GM21423 (cell line): ENCODE measurements at regions not wholly inside any gene's neighbourhood (a gene's known extent, or its start where the extent isn't known, plus 50 kb on each side); places are given as distances from the start of the nearest gene placed in this dataset.

Experiments
- ATAC-seq: cut with Tn5 transposase; IDR thresholded peaks from one replicate; pipeline ENCODE4 v1.9.1; 2021; ENCODE audit warnings: mild to moderate bottlenecking, moderate library complexity; ENCODE audit not compliant: unreplicated experiment

DNA sequence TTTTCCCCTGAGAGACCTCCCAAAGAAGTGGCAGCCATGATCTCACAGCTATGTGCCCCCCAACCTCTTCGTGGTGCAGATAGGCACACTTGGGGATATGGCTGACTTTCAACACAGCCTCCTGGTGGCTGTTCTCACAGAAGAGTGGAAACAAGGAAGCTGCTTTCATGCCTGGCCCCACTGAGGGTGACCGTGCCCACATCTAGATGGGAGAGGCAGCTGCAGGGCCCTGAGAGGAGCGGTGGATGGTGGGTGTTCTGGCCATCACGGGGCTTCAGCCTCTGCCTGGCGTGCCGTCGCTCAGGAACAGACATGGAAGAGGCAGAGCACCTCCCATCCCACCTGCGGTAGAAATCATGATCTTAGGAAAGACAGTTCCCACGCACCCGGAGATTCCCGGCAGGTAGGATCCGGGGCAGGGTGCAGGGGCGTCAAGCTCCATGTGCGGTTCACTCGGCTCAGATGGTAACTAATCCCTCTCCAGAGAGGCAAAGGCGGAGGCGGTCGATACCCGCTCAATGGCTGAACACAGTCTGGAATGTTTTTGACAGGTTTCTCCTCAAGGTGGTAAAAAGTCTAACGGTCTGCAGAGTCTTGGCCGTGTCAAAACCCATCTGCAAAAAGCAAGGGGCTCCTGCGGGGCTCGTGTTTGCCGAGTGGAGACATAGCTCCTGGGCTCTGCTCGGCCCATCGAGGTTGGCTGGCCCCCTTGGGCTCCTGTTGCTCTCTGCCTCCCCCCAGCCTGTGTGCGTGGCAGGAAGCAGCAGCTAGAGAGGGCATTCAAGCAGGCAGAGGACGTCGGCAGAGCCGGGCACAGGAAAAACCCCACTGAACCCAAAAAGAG, 225.2 kb upstream of the RTL1 start:
- ATAC-seq = no peak

DNA sequence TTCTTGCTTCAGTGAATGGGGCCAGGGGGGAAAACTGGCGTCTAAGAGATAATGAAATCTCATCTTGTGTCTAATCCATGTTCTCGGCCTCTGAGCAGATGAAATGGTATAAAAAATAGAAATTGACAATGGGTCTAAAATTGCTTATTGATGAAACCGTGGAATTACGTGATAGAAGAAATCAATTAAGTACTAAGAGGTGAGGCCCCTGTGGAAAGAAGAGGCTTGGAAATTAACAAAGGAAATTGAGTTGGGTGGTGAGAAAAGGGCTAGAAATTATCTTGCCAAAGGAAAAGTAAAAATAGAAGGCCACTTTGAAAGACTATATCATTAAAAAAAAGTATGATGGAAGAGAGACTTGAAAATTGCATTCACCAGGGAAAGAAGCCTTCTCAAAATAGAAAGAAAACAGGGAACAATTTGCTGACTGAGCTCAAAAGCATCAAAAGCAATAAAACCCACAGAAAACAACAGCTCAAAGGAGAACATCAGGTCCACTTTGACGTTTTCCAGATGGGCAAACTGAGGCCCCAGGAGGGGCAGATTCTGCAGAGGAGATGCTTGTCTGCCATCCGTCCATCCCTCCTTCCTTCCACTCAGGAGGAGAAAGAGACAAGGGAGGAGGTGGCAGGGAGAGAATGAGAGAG, 226.1 kb upstream of the RTL1 start:
- ATAC-seq = no peak

- no peak for ATAC-seq
These were observed 227.3 kb upstream of the RTL1 start for GRCh38 chr14:101130861-101131260.

GRCh38 chr14:101131451-101131916, 228.0 kb upstream of the RTL1 start:
- no peak for ATAC-seq

- ATAC-seq = no peak
These were observed 228.6 kb upstream of the RTL1 start for GRCh38 chr14:101132051-101132571.

DNA sequence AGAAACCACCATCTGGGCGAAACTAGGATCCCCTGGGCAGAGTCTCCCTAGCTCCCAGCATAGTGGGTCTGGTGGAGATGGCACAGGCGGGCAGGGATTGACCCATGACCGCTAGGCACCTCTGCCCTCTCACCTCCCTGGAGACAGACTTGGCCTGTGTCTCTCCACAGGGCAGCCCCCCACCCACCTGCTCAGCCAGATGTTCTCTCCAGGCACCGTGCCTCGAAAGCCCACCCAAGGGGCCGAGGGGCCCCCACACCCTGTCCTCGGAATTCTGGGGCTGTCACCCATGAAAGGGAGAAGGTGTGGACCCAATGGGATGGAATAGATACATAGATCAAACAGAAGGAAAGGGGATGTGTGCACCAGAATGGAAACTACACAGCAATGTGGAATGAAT, 229.1 kb upstream of the RTL1 start:
- ATAC-seq = no peak

DNA sequence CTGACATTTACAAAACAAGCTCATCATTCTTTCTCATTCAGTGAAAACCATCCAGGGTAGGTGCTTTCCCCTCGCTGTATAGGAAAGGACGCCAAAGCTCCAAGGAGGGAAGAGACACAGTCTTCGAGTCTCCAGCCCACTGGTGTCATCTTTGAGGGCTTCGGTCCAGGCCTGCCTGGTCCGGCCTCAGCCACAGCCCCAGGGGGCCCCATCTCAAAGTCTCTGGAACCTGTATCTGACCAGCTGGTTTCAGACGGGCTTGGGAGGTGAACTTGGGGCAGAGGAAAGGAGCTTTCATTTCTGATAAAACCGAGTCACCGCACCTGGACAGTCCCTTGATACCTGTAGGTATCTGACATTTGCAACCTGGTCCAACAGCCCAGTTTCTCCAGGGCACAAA, 229.5 kb upstream of the RTL1 start:
- no peak for ATAC-seq

DNA sequence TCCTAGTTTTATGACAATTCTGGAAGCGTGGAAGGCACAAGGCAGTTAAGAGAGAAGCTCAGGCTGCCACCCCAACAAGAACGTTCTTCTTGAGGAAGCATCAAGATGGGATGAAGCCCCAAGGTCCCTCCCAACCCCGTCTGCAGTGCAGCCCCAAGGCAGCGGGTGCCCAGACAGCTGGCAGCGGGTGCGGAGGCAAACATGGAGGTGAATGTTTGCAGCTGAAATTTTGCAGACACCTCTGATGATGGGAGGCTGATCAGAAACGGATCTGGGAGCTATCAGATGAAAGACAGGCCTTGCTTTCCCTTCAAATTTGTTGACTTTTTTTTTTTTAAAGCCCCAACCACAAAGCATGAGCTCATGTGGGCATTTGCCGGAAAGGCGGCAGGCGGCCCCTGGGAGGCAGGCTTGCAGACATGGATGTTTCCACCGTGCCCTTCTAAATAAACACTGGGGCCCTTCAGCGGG, 230.7 kb upstream of the RTL1 start:
- ATAC-seq = no peak

- ATAC-seq = no peak
These were observed 231.4 kb upstream of the RTL1 start for GRCh38 chr14:101134851-101135433.

DNA sequence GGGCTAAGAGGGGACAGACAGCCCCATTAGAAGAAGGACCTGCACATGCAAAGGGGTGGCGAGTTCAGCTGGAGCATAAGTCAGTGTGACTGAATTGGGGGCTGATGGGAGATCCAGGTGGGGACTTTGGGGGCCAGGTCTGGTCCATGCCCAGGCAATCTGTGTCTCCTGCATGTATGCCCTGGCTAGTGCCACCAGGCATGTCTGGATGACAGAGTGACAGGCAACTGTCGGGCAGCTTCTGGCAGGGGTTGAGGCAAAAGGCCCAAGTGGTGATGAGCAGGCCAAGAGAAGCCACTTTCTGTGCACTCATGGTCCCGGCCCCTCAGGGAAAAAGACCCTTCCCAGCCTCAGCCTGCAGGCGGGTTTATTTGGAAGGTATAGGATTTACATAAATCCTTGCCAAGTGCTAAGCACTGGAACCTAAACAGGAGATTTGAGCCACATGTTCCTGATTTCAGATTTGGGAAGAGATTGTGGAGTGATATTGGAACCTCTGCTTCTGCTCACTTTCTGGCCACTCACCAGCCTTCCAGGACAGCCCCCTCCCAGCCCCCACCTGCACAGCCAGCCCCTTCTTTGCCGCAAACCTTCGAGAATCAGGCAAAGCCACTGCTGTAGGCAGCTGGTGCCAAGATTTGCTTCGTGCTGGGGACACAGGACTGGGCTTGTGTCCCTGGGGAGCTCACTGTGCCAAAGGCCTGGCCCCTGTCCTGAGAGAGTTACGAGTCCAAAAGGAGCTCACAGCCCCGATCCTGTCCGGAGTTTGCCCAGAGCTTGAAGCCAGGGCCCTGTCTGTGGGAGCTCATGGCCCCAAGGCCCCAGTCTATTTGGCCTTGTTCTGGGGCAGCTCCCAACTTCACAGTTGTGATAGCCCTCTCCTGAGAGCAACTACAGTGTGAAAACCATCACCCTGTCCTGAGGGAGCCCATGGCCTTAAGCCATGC, 232.5 kb upstream of the RTL1 start:
- ATAC-seq = no peak

DNA sequence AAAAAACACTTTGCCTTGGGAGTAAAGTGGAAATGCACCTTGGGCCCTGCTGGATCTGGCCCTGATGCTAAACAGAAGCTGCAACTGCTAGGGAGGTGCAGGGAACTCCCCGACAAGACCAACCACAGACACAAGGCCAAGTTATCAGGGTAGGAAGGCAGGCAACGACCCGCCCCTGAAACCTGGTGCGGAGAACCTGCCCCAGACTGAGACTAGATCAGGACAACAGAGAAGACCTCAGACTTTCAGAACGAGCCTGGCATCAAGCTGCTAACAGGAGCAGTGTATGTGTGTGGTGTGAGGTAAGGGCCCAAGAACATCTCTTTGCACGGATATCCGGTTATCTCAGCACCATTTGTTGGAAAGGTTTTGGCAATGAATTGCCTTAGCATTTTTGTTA, 233.7 kb upstream of the RTL1 start:
- ATAC-seq = no peak

DNA sequence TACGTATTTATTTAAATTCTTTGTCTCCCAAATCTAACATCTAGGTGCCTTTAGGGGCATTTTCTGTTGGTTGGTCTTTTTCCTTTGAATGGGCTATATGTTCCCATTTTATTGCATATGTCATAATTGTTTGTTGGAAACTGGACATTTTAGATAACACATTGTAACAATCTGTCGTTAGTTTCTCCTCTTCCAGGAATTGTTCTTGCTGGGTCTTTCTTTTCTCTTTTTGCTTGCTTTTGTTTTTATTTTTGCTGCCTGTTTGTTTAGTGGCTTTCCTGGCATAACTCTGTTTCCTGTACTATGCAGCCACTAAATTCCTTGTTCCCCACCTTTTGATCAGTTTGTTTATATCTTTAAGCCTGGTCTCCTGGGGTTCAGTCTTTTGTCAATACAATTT, 244.3 kb upstream of the RTL1 start:
- ATAC-seq = no peak

DNA sequence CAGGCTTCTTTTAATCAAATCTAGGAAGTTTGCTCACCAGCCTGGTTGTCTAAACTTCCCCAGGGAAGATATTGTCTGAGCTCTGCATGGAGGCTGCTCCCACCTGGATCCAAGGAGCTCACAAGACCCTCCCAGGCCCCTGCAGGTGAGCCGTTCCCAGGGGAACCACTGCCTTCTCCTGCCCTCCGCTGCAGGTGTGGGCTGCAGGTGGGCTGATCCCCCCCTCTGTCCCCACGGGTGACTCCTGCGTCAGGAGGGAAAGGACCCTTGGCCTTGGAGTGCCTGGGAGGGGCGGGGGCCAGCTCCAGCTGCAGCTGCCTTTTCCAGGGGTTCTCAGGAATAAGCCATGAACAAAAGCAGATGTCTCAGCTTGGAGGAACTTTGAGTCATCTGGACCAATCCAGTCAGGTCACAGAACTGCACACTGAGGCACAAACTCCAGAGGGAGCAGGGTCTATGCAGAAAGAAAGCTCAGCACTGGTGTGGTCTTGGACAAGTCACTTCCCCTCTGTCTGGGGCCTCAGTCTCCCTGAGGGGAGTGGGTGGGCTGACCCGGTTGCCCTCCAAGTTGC, 246.6 kb upstream of the RTL1 start:
- no peak for ATAC-seq

DNA sequence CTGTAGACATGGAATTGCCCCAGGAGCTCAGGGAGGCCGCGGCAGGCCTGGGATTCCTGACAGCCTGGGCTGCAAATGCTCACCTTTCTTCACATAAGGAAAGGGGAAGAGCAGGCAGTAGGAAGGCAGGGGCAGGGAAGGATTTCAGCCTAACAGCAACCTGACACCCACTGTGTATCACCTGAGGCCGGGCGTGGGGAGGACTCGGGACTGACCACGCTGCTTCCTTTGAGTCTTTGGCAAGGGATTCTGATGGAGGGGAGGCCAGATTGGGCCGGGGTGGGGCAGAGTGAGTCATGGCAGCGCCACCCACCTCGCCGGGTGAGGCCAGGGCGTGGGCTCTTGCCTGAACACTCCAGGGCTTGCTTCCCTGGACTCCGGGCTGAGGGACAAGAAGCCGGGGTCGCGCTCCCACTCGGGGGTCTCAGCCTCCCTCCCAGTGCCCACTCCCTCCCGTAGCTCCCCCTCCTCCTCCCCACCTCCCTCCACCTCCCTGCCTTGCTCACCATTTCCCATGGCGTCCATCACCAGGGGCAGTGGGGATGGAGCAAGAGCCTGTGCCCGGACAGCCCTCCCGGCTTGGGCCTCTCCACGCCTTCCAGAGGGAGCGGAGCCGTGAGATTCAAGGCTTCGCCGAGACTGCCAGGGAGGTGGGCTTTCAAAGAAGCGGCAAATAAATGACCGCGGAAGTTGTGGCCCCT, 247.9 kb upstream of the RTL1 start:
- ATAC-seq = no peak

- ATAC-seq = no peak
These were observed 248.4 kb upstream of the RTL1 start for GRCh38 chr14:101151927-101152305.

DNA sequence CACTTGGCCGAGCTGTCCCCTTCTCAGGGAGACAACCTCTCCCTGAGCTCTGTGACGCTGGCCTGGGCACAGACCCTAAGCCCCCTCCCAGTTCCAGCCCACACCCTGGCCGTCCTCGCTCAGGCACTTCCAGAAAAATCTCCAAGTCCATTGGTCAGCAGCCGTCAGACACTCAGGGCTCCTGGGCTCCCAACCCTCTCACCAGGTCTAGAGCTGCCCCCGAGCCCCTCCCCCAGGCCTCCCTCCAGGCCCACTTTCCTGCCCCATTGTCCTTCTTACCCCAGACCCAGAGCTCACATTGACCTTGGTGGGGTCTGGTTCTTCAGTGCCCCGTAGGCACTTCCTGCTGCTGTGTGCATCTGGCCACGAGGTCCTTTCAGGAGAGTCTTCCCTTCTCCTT, 249.3 kb upstream of the RTL1 start:
- no peak for ATAC-seq

DNA sequence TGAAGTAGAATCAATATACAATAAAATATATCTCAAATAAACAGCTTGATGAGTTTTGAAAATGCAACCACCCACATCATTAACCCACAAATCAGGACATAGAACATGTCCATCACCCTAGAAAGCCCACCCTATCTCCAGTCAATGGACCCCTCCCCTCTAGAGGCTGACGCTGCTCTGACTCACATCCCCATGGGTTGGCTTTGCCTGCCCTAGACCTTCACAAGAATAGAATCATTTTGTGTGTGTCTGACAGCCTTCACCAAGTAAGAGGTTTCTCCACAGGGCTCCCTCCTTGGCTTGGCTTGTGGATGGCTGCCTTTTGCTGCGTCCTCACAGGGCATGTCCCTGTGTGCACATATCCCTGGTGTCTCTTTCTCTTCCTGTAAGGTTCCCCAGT, 250.2 kb upstream of the RTL1 start:
- no peak for ATAC-seq

- no peak for ATAC-seq
These were observed 252.1 kb upstream of the RTL1 start for GRCh38 chr14:101155575-101155974.

DNA sequence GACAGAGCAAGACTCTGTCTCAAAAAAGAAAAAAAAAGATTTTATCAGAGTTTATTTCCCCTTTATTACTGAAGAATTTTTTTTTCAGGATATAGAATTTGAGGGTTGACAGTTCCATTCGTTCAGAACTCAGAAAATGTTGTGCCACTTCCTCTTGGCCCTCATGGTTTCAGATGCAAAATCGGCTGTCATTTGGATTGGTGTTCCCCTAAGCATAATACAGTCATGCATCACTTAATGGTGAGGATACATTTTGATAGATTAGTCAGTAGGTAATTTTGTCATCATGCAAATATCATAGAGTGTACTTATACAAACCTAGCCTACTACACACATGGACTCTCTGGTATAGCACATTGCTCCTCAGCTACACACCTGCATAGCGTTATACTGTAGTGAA, 263.9 kb upstream of the RTL1 start:
- ATAC-seq = no peak

- no peak for ATAC-seq
These were observed 265.7 kb upstream of the RTL1 start for GRCh38 chr14:101169267-101169666.
